H1 (cell line): ENCODE measurements at regions not wholly inside any gene's neighbourhood (a gene's known extent, or its start where the extent isn't known, plus 50 kb on each side); places are given as distances from the start of the nearest gene placed in this dataset.

ENCODE experiments used
- CTCF ChIA-PET: fragments of 300-600 bp; sonication (Branson Sonifier 250); formaldehyde crosslinking; loops from one replicate; lab custom pipeline; 2021; ENCODE audit not compliant: partially characterized antibody; lab: Charles Lee
- POLR2A ChIA-PET: fragments of 300-600 bp; sonication (Branson Sonifier 250); formaldehyde crosslinking; loops from one replicate; lab custom pipeline; 2021; ENCODE audit warnings: inconsistent platforms; ENCODE audit not compliant: partially characterized antibody; lab: Charles Lee
- DNase-seq, 2 experiments: peaks; one replicate each; pipeline versions ENCODE4 v3.0.0 to v3.0.0-alpha.2; 2010 to 2022; ENCODE audit warnings: low spot score in 2 of 2, low read depth in 1 of 2, mixed read lengths in 1 of 2
- FAIRE-seq: peaks from 2 replicates; lab custom pipeline; 2011; peaks lifted over from hg19 to GRCh38; lab: Jason Lieb, UNC
- H2AFZ ChIP-seq: 2 replicates; pipeline ENCODE4 v1.8.1; 2012; ENCODE audit warnings: low read length, inconsistent platforms
- H2AK5ac ChIP-seq: 2 replicates; pipeline ENCODE4 v1.6.1; 2013; ENCODE audit warnings: low read depth, low read length
- H2BK120ac ChIP-seq: replicated peaks from 2 replicates; pipeline ENCODE3; 2013; ENCODE audit warnings: low read depth, low read length, inconsistent platforms
- H2BK12ac ChIP-seq: 2 replicates; pipeline ENCODE4 v1.6.1; 2013; ENCODE audit warnings: low read depth, low read length
- H2BK15ac ChIP-seq: 2 replicates; pipeline ENCODE4 v1.6.1; 2013; ENCODE audit warnings: low read length
- H2BK20ac ChIP-seq: 2 replicates; pipeline ENCODE4 v1.6.1; 2013; ENCODE audit warnings: low read length
- H2BK5ac ChIP-seq: 2 replicates; pipeline ENCODE4 v1.6.1; 2013; ENCODE audit warnings: low read depth, low read length
- H3K14ac ChIP-seq: 2 replicates; pipeline ENCODE4 v1.6.1; 2013; ENCODE audit warnings: inconsistent platforms; ENCODE audit not compliant: insufficient read length
- H3K18ac ChIP-seq: 2 replicates; pipeline ENCODE4 v1.6.1; 2013; ENCODE audit warnings: low read length; ENCODE audit errors: extremely low read depth
- H3K23ac ChIP-seq: 2 replicates; pipeline ENCODE4 v1.6.1; 2013; ENCODE audit warnings: inconsistent platforms; ENCODE audit not compliant: insufficient read length
- H3K23me2 ChIP-seq: 2 replicates; pipeline ENCODE4 v1.6.1; 2013; ENCODE audit warnings: low read depth, low read length
- H3K27ac ChIP-seq: 2 replicates; pipeline ENCODE4 v1.6.1; 2011; ENCODE audit warnings: low read depth, low read length, inconsistent platforms
- H3K27me3 ChIP-seq, 4 experiments: replicated peaks in 1 of 4; 1 replicate in 1 of 4; 2 replicates in 3 of 4; pipeline versions ENCODE4 v1.6.1 to v1.8.1; 2011 to 2013; ENCODE audit warnings: low read length in 3 of 4, mild to moderate bottlenecking in 3 of 4, inconsistent platforms in 2 of 4, mixed read lengths in 2 of 4, moderate library complexity in 1 of 4; ENCODE audit not compliant: control insufficient read depth in 3 of 4, insufficient read depth in 3 of 4; ENCODE audit errors: extremely low read depth in 1 of 4
- H3K36me3 ChIP-seq, 4 experiments: 2 replicates each; pipeline versions ENCODE4 v1.6.1 to v1.8.1; 2011 to 2013; ENCODE audit warnings: mild to moderate bottlenecking in 4 of 4, low read length in 3 of 4, moderate library complexity in 2 of 4, control low read depth in 1 of 4, inconsistent platforms in 1 of 4; ENCODE audit not compliant: insufficient read depth in 4 of 4, control insufficient read depth in 2 of 4
- H3K4ac ChIP-seq: replicated peaks from 2 replicates; pipeline ENCODE3; 2013; ENCODE audit warnings: low read length, low read depth, mixed read lengths, inconsistent platforms; ENCODE audit not compliant: insufficient read length
- H3K4me1 ChIP-seq, 4 experiments: replicated peaks in 1 of 4; 1 replicate in 1 of 4; 2 replicates in 3 of 4; pipeline versions ENCODE4 v1.6.1 to v1.8.1; 2011 to 2013; ENCODE audit warnings: low read length in 3 of 4, inconsistent platforms in 2 of 4, mixed read lengths in 1 of 4; ENCODE audit not compliant: insufficient read depth in 4 of 4, control insufficient read depth in 3 of 4
- H3K4me2 ChIP-seq, 2 experiments: 2 replicates each; pipeline versions ENCODE4 v1.6.1 to v1.8.1; 2011 to 2013; ENCODE audit warnings: low read depth in 2 of 2, low read length in 2 of 2, control low read depth in 1 of 2, inconsistent platforms in 1 of 2, mild to moderate bottlenecking in 1 of 2; ENCODE audit not compliant: insufficient read depth in 1 of 2
- H3K4me3 ChIP-seq, 4 experiments: fragments of 200-600, 300-600 bp in 1 of 4; sonication (generic), shearing (Covaris generic), sonication (Bioruptor Twin) in 1 of 4; 2 replicates each; pipeline versions ENCODE4 v1.5.1 to v1.8.1; 2011 to 2016; ENCODE audit warnings: low read length in 4 of 4, low read depth in 3 of 4, control low read depth in 2 of 4, inconsistent platforms in 2 of 4, mild to moderate bottlenecking in 2 of 4, mixed read lengths in 1 of 4, moderate library complexity in 1 of 4; ENCODE audit not compliant: insufficient read depth in 2 of 4; ENCODE audit errors: extremely low read depth in 1 of 4
- H3K56ac ChIP-seq: replicated peaks from 2 replicates; pipeline ENCODE3; 2013; ENCODE audit warnings: low read depth, mild to moderate bottlenecking, mixed read lengths, low read length, inconsistent platforms; ENCODE audit not compliant: insufficient read length
- H3K79me1 ChIP-seq: 2 replicates; pipeline ENCODE4 v1.6.1; 2013; ENCODE audit warnings: low read depth, low read length, control low read depth
- H3K79me2 ChIP-seq, 2 experiments: 2 replicates each; pipeline versions ENCODE4 v1.6.1 to v1.8.1; 2012 to 2013; ENCODE audit warnings: low read length in 2 of 2, mild to moderate bottlenecking in 2 of 2, inconsistent platforms in 1 of 2; ENCODE audit not compliant: insufficient read depth in 2 of 2, control insufficient read depth in 1 of 2
- H3K9ac ChIP-seq, 4 experiments: replicated peaks in 1 of 4; 1 replicate in 1 of 4; 2 replicates in 3 of 4; pipeline versions ENCODE4 v1.6.1 to v1.8.1; 2011 to 2013; ENCODE audit warnings: low read depth in 3 of 4, low read length in 3 of 4, control low read depth in 2 of 4, mild to moderate bottlenecking in 2 of 4, moderate library complexity in 2 of 4, inconsistent platforms in 1 of 4; ENCODE audit errors: extremely low read depth in 1 of 4
- H3K9me3 ChIP-seq, 2 experiments: 2 replicates each; pipeline versions ENCODE4 v1.6.1 to v1.8.1; 2012 to 2013; ENCODE audit warnings: mild to moderate bottlenecking in 2 of 2, moderate library complexity in 2 of 2, control low read depth in 1 of 2, inconsistent platforms in 1 of 2, low read depth in 1 of 2, low read length in 1 of 2, mixed read lengths in 1 of 2; ENCODE audit not compliant: insufficient read depth in 2 of 2
- H4K20me1 ChIP-seq, 2 experiments: replicated peaks in 1 of 2; 2 replicates each; pipeline versions ENCODE3 to v1.8.1; 2011 to 2013; ENCODE audit warnings: inconsistent platforms in 2 of 2, low read length in 2 of 2, mild to moderate bottlenecking in 1 of 2; ENCODE audit not compliant: insufficient read depth in 2 of 2, control insufficient read depth in 1 of 2
- H4K5ac ChIP-seq: 2 replicates; pipeline ENCODE4 v1.6.1; 2013; ENCODE audit warnings: low read length, low read depth, mixed read lengths, inconsistent platforms; ENCODE audit not compliant: insufficient read length
- H4K8ac ChIP-seq: 2 replicates; pipeline ENCODE4 v1.8.0; 2013; ENCODE audit warnings: mild to moderate bottlenecking, moderate library complexity, low read length, inconsistent platforms; ENCODE audit not compliant: insufficient read depth; ENCODE audit errors: extremely low read depth
- H4K91ac ChIP-seq: replicated peaks from 2 replicates; pipeline ENCODE3; 2013; ENCODE audit warnings: low read length, mixed read lengths, inconsistent platforms; ENCODE audit not compliant: insufficient read length
- CTBP2 ChIP-seq: IDR thresholded peaks from 2 replicates; pipeline ENCODE4 v1.7.0; 2011; ENCODE audit warnings: borderline replicate concordance, mild to moderate bottlenecking, moderate library complexity, mixed read lengths, low read length; ENCODE audit not compliant: insufficient read depth, insufficient read length
- POLR2AphosphoS5 ChIP-seq: IDR thresholded peaks from 2 replicates; pipeline ENCODE4 v1.6.1; 2011; ENCODE audit warnings: low read depth, low read length
- RBBP5 ChIP-seq: IDR thresholded peaks from 2 replicates; pipeline ENCODE4 v1.7.1; 2012; ENCODE audit warnings: low read depth, mild to moderate bottlenecking, inconsistent platforms, low read length, moderate library complexity, borderline replicate concordance
- SIX5 ChIP-seq: IDR thresholded peaks from 2 replicates; pipeline ENCODE4 v1.6.1; 2011; ENCODE audit warnings: mild to moderate bottlenecking, low read depth, low read length
- SP4 ChIP-seq: IDR thresholded peaks from 2 replicates; pipeline ENCODE4 v1.6.1; 2012; ENCODE audit warnings: low read length, inconsistent platforms
- WGBS, 2 experiments: shearing (Covaris generic) in 1 of 2; methylation state at CpG; one replicate each; pipeline versions ENCODE4 v1.1.6 to v1.1.7; 2013 to 2015; ENCODE audit warnings: low lambda C conversion rate in 2 of 2, mixed read lengths in 2 of 2, inconsistent platforms in 1 of 2, low coverage in 1 of 2, missing lambda C conversion rate in 1 of 2; ENCODE audit not compliant: insufficient replicate concordance in 2 of 2, insufficient coverage in 1 of 2, insufficient read length in 1 of 2; ENCODE audit errors: extremely low coverage in 1 of 2, missing lambda C conversion rate in 1 of 2; 5-methylcytosine and 5-hydroxymethylcytosine counted together

- POLR2A ChIA-PET = no interaction called here
- no peaks in the 10 kb centered on the region for H3K4me1 ChIP-seq
- no peak overlapping the region for H2AK5ac ChIP-seq
- H2BK15ac ChIP-seq = no peak overlapping the region
- 88% methylated on average over 4 of the region's 4 CpGs; no CpG with 5 or more reads in 1 of the 2 experiments for WGBS, 2 experiments
- H3K18ac ChIP-seq = no peak overlapping the region
- no peaks in the 10 kb centered on the region for H3K9me3 ChIP-seq
- H3K23ac ChIP-seq = no peak overlapping the region
- no peaks in the 10 kb centered on the region for H3K79me1 ChIP-seq
- H4K20me1 ChIP-seq = no peaks in the 10 kb centered on the region
- H3K36me3 ChIP-seq = no peaks in the 10 kb centered on the region
- CTCF ChIA-PET = no interaction called here
- no peak overlapping the region for H3K9ac ChIP-seq
- no peaks in the 10 kb centered on the region for H3K79me2 ChIP-seq
- no peak overlapping the region for H2BK12ac ChIP-seq
- H4K91ac ChIP-seq = no peak overlapping the region
- no peaks in the 10 kb centered on the region for H3K27me3 ChIP-seq
- no peak overlapping the region for H2BK5ac ChIP-seq
- H3K56ac ChIP-seq = no peak overlapping the region
- no peak overlapping the region for H3K4me3 ChIP-seq
- H4K8ac ChIP-seq = no peak overlapping the region
- H3K23me2 ChIP-seq = no peaks in the 10 kb centered on the region
- H3K4ac ChIP-seq = no peak overlapping the region
- no peak overlapping the region for H4K5ac ChIP-seq
- no peak overlapping the region for H3K27ac ChIP-seq
- FAIRE-seq (no peak), DNase-seq (no peak)
- H2BK120ac ChIP-seq = no peak overlapping the region
- no peak overlapping the region for H3K4me2 ChIP-seq
- H3K14ac ChIP-seq = no peak overlapping the region
- no peak overlapping the region for H2BK20ac ChIP-seq
- no peak overlapping the region for H2AFZ ChIP-seq
- no peak for TF ChIP-seq RBBP5
- TF ChIP-seq SIX5 = no peak
- no peak for TF ChIP-seq CTBP2
- TF ChIP-seq POLR2AphosphoS5 = no peak
- TF ChIP-seq SP4 = no peak
These were observed 770.3 kb downstream of the PDCD6IP start for GRCh38 chr3:34568766-34569165.
